Astrocyte of the spinal cord (primary cell): ENCODE measurements at regions not wholly inside any gene's neighbourhood (a gene's known extent, or its start where the extent isn't known, plus 50 kb on each side); places are given as distances from the start of the nearest gene placed in this dataset.
A peak's percentile ranks its signal among the peaks of the same experiment; 100 is the strongest.

Experiments used
- DNase-seq: peaks from one replicate; pipeline ENCODE4 v3.0.0; 2011; ENCODE audit warnings: low read depth, low spot score
- H3K4me3 ChIP-seq: 2 replicates; pipeline ENCODE4 v1.5.1; 2011; ENCODE audit warnings: low read depth, mild to moderate bottlenecking, low read length, moderate library complexity
- in situ Hi-C: cut with HindIII; loops from 2 replicates; pipeline ENCODE4 v1.10.0; 2017; ENCODE audit warnings: low sequenced_read_pairs
- TF ChIP-seq, protein P1 (sequence below): IDR thresholded peaks from 2 replicates; pipeline ENCODE4 v1.5.1; 2012; ENCODE audit warnings: low read depth, mild to moderate bottlenecking, low read length, inconsistent platforms

DNA sequence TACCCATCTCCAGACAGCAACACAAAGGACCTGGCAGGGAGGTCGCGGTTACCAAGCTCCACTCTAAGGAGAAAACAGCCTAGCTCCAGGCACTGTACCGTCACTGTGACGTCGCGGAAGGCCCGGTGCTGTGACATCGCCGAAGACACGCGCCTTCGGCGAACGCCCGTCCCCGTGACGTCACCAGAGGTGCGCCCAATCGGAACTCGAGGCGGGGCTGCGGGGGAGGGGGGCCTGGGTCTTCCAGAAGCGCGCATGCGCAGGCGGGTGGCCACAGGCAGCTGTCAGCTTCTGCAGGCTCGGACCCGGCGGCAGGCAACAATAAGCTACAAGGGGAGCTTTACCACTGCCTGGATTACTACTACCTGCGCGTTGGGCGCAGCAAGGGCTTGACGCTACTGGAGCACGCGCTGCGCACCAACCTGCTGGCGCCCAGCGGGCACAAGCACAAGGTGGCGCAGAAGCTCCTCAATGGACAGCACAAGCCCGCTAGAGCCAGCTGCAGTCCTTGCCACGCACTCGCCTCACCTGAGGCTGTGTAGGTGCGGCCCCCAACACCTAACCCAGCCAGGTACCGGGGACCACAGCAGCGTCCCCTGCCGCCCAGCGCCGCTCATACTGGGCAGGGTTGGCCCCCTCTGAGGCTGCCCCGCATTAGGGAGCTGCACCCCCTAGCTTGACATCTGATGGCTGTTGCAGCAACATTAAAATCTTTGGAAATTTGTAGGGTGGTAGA lies 208.4 kb downstream of the TPST1 start:
- DNase-seq, result peak; percentile 88
- TF ChIP-seq, protein P1, sequence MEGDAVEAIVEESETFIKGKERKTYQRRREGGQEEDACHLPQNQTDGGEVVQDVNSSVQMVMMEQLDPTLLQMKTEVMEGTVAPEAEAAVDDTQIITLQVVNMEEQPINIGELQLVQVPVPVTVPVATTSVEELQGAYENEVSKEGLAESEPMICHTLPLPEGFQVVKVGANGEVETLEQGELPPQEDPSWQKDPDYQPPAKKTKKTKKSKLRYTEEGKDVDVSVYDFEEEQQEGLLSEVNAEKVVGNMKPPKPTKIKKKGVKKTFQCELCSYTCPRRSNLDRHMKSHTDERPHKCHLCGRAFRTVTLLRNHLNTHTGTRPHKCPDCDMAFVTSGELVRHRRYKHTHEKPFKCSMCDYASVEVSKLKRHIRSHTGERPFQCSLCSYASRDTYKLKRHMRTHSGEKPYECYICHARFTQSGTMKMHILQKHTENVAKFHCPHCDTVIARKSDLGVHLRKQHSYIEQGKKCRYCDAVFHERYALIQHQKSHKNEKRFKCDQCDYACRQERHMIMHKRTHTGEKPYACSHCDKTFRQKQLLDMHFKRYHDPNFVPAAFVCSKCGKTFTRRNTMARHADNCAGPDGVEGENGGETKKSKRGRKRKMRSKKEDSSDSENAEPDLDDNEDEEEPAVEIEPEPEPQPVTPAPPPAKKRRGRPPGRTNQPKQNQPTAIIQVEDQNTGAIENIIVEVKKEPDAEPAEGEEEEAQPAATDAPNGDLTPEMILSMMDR, result peak; percentile 56
- in situ Hi-C loops, result no loop called here
- H3K4me3 ChIP-seq, result peak overlapping the region; percentile 48

DNA sequence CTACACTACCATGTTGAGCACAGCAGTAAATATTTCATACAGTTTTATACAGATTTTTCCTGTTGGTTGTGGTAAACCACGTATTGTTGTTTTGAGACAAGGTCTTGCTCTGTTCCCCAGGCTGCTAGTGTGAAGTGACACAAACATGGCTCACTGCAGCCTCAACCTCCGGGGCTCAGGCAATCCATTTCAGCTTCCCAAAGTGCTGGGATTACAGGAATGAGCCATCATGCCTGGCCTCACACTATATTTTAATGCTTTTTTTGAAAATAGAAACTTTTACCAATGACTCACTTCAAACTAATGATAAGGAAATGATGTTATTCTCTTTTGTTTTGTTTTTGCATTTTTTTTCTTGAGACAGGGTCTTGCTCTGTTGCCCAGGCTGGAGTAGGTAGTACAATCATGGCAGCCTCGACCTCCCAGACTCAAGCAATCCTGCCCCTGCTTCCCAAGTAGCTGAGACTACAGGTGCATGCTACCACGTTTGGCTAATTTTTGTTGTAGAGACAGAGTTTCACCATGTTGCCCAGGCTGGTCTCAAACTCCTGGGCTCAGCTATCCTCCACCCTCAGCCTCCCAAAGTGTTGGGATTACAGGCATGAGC lies 210.6 kb downstream of the TPST1 start:
- TF ChIP-seq, protein P1, result no peak
- no peak overlapping the region for H3K4me3 ChIP-seq
- in situ Hi-C loops, result no loop called here
- DNase-seq, result no peak

DNA sequence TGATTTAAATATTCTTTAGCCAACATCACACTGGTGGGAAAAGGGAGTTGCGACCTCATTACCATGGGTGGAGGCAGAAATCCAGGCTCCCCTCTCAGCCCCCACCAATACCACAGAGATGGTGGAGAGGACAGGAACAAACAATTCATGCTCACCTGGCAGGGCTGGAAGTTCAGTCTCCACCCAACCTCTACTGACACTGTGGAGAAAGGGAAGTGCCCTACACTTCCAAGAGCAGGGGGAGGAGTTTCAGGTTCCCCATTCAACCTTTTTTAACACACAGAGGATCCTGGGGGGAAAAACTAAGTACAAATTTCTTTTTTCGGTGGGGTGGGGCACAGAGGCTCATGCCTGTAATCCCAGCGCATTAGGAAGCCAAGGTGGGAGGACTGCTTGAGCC lies 210.1 kb upstream of the KCTD7 start:
- in situ Hi-C loops, result no loop called here
- TF ChIP-seq, protein P1, result no peak
- no peak for DNase-seq
- H3K4me3 ChIP-seq, result no peak overlapping the region

DNA sequence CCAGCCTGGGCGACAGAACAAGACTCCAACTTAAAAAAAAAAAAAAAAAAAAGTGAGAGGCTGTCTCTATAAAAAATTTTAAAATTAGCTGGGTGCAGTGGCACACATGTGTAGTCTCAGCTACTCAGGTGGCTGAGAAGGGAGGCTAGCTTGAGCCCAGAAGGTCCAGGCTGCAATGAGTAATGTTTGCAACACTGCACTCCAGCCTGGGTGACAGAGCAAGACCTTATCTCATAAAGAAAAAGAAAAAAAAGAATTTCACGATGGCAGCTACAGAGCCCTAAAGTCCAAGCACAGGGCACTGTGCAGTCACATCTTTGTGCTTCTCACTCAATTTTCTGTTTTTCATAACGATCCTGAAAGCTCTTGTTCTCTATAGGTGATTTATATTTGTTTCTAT lies 209.5 kb upstream of the KCTD7 start:
- H3K4me3 ChIP-seq, result no peak overlapping the region
- no peak for DNase-seq
- in situ Hi-C loops, result no loop called here
- TF ChIP-seq, protein P1, result no peak

DNA sequence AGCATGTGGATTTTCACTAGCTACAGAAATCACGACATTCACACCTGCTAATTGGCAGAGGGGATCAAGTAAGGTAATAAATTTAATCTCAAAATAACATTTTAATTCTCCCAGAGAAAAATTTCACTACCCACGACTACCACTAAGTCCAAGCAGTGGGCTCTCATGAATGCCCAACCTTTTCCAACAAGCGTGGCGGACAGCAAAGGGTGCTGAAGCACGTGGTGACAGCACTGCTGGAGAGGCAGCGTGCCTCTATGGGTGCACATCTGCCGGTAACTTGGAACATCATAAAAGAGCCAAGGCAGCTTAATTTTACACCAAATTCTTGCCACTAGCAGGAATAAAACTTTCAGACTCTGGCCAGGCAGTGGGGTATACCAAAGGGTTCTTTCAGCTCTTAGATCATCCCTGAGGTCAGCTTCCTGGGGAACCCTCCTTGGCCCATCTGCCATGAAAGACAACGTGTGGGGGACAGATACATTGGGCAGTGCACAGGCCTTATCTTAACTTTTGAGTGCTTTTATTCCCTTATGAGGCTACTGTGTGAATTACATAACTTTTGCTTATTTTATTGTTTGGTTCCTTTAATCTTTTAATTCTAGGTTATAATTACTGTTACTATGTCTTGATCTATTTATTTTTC lies 206.7 kb upstream of the KCTD7 start:
- no peak for DNase-seq

DNA sequence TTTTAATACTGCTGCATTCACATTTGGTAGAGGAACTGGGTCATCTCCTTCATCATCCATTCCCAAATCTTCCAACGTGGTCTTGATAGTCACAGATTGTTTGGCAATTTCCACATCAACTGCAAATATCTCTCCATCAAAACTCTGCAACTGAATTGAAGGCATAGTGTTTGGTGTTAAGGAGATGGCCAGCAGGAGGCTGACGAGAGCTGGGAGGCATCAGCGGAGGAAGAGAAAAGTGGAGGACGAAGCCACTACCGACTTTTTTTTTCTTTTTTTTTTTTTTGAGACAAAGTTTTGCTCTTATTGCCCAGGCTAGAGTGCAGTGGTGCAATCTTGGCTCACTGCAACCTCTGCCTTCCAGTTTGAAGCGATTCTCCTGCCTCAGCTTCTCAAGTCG lies 205.0 kb upstream of the KCTD7 start:
- in situ Hi-C loops, result no loop called here
- no peak overlapping the region for H3K4me3 ChIP-seq
- DNase-seq, result no peak
- TF ChIP-seq, protein P1, result no peak

More for the DNA sequence above, 206.7 kb upstream of the KCTD7 start:
- no peak overlapping the region for H3K4me3 ChIP-seq
- in situ Hi-C loops, result no loop called here
- TF ChIP-seq, protein P1, result no peak
